HG03457 (cell line): ENCODE measurements at regions not wholly inside any gene's neighbourhood (a gene's known extent, or its start where the extent isn't known, plus 50 kb on each side); places are given as distances from the start of the nearest gene placed in this dataset.

Source experiments
- ATAC-seq: cut with Tn5 transposase; IDR thresholded peaks from one replicate; pipeline ENCODE4 v1.9.1; 2021; ENCODE audit warnings: moderate number of reproducible peaks; ENCODE audit not compliant: unreplicated experiment

DNA sequence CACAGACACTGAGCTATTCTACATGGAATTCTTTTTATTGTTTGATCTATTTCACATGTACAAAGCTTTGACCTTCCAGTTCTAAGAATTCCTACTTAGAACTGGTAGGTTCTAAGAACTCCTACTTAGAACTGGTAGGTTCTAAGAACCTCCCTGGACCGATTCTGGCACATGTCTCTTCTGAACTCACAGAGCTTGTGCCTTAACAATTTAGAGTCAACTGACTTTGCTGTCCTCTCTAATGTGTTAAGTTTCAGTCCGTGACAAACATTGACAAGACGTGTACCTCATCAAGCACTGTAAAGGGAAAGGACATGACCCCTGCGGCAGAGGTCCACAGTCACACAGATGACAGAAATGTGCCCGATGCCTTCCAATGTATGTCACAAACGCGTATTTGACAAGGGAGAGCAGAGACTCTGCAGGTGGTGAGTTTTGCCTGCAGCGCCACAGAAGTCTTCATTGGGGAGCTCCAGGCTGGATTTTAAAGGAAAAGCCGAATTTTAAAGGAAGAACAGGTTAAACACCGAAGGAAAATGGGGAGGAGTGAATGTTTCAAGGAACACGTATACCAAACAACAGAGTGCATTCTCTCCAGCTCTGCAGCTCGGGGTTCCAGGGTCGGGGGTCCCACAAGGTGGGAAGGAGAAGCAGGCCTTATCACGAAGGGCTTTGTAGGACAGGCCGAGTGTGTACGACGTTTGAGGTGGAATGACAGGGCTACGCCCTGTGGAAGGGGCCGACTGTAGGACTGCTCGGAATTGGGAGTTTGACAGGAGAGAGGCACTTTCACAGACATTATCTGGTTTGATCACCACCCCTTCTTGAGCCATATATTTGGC is 161.1 kb upstream of the KLF14 start:
- ATAC-seq = no peak

DNA sequence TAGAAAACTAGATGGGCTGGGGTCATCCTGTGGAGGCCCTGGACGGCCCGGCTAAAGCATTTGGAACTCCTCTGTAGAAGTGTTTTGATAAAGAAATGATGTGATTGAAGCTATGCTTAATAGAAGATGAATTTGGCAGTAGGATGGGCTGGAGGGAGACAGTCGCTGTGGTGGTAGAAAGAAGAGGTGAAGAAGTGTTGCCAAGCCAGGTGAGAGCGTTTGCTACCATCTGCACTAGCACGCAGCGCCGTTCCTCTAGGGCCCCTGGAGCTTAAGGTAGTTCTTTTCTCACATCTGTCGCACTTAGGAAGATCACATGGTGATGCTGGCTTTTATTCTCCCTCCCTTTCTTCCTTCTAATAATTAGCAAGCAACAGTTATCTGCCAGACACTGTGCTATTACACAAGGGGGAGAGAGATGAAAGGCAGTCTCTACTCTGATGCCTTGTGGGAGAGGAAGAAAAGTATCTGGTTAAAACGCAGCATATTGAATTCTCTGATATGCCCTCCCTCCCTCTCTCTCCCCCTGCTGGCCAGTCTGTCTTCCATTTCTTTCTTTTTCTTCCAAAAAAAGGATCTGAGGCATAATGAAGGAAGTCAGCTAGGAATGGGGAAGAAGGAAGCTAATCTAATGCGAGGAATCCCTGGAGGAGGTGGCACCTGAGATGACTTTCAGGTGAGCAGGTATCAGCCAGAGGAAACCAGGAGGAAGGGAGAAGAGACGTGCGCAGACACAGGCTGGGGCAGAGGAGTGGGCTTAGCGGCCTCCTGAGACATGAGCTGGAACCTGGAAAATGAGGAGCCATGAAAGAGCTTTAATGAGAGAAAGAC is 162.3 kb upstream of the KLF14 start:
- ATAC-seq = no peak

DNA sequence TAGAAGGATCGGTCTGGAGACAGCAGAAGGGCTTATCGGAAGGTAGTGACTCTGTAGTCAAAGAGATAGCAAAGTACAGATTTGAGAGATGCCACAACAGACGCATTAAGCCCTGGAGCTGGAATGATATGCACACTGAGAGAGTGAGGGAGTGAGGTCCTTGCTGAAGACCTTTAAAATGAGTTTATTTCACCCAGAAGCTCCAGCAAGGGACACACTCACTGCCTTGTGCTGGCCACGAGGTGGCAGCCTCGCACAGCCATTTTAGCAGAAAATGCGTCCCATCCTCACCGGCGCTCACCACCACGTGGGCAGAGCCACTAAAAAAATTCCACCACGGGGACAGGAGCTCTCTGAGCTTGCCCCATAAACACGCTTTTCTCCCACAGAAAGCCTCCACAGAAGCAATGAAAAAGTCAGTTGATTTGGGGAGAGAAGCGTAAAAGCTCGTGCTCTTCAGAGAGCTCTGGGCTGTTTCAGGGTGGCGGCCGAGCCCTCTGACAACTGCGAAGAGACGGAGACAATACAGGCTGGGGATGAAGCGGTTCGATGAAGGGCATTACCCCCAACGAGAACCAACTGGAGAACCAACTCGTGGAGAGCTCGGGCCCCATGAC is 163.0 kb upstream of the KLF14 start:
- no peak for ATAC-seq

DNA sequence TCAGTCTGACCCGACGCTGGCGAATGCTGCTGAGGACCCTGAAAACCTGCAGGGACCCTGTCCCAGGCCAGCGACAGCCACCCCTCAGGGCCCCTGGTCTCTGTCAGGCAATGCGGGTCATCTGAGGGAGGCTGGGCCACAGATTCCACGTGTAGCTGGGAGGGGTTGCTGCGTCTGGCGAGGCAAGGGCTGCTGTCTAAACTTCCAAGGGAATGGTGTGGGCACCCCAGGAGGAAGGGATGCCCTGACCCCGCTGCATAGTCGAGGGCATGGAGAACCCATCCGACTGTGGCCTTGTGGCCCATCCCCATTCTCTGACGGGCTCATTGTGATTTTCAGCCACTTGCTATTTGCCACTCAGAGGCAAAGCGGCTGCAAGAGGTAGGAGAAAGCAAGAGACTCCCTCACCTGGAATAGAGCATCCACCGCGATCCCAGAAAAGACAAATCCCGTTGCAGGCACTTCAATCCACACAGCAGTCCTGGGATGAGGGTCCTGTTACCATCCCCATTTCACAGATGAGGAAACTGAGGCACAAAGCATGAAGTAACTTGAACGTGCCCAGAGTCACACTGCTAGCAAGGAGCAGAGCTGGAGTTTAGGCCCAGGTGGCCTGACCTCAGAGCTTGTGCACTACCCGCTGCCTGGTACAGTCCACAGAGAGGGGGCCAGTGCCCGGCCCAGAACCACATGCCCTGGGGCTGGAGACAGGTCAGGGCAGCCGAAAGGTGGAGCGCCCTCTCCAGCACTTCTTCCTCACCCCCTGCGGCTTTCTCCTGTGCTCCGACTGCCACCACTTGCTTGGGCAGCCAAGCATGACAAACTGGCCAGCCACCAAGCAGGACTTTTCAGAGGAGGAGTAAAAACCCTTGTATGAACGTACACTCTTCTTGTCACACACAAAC is 163.8 kb upstream of the KLF14 start:
- no peak for ATAC-seq

DNA sequence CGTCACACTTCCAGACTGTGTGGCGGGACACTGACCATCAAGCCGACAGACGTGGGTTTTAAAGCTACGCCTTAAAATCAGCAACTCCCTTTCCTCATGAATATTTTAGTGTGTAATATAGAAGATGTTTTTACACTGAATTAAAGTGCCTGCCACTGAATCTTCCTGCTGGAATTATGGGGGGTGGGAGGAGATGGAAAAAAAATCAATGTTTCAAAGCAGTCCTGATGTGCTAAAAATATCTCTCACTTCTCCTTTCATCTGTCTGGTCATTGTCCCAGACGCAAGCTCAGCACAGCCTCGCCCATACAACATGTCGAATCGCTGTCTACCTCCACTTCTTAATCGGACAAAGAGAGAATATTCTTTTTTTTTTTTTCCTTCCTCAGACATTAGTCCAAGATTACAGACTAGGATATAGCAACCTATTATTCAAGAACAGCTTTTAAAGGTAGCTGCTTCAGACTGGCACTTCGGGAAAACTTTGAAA is 165.1 kb upstream of the KLF14 start:
- no peak for ATAC-seq

DNA sequence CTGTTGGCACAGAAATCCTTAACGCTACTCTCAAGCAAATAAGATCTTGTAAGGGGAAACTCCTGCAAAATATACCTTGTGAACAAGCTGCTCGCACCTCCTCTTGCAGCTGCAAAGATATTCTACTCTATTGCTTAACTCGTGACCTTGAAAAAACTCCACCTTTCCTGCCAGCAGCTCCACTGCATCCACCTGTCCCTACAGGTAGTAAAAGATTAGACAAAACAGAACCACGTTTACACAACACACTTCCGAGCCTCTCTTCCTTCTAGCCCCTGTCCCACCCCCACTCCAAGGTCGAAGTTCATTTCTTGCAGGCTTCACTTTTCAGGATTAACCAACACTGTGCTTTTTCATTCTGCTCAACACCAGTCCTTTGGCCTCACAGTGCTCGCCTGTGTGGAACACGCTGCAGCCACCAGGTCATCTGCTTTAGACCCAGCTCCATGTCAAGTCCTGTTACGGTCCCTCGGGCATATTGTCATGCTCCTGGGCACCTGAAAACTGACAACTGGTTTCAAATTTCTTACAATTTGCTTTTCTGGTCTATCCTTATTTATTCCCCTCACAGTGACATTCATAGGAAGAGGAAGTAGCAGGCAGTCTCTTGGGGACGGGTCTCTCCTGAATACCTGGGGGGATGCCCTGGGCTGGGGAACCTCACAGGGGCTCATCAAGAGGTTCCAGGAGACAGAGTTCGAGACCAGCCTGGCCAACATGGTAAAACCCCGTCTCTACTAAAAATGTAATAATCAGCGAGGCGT is 165.8 kb upstream of the KLF14 start:
- ATAC-seq = no peak

DNA sequence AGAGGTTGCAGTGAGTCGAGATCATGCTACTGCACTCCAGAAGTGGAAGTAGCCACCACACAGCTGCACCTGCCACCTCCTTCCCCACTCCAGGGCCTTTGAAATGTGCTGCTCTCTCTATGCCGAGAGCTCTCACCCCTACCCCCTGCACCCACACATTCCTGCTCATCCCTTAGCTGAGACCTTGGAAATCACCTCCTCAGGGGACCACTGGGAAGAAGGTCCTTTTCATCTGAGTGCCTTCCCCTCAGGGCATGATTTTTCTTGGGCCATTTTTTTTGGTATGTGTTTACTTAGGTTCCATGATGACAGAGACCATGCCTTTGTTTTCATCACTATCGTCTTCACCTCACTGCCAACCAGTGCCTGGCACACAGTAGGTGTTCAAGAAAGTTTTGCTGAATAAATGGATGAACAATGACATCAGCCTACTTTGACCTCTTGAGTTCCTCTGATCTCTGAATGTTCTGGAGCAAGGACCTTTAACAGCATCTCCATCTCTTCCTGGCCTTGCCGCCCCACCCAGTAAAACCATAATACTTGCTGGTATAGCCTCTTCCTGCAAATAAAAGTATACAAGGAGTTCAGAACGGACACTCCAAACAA is 166.6 kb upstream of the KLF14 start:
- no peak for ATAC-seq

DNA sequence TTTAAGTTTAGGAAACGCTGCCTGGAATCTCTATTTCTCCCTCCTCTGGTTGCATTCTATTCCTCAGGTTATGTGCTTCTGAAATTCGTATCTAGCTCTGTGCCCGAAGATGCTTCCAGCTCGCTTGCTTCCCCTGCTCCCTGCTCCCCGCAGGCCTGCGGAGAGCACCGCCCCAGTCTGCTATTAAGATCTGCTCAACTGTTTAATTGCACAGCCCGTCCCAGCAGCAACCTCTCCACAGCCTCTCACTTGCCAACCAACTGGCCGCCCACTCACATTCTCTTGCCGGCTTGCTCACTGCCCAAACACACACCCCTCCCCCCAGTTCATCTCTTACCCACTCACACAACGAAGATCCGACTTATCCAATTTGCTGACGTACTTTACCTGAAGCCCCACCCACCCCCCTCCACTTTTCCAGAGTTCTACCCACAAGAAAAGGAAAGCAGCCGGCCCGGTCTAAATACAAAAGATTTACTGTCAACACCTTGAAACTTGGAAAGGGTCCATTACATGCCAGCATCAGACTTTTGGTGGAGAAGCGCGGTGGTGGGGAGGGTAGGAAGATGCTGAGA is 167.3 kb upstream of the KLF14 start:
- no peak for ATAC-seq

DNA sequence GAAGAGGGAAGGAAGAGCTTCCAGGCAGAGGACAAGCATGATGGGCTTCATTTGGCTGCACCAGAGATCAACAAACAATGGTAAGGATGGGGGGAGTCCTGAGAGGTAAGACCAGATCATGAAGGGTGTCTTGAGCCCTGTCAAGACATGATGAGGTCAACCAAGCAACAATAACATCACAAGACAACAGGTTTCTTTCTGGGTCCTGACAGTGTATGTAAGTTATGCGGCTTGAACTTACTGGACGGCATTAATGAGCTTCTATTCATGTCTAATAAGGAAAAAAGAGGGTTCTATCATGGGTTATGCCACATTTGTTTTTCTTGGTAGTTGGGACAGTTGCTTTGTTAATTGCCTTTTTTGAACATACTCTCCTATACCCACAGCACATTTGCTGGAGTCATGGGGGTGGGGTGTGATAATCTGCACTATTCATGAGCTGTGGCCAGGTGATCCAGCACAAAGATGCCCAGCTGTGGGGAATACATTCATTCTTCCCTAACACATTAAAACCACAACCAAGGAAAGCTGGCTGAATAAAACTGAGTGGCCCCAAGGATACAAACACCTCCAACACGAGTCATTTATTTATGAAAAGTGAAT is 168.8 kb upstream of the KLF14 start:
- no peak for ATAC-seq

DNA sequence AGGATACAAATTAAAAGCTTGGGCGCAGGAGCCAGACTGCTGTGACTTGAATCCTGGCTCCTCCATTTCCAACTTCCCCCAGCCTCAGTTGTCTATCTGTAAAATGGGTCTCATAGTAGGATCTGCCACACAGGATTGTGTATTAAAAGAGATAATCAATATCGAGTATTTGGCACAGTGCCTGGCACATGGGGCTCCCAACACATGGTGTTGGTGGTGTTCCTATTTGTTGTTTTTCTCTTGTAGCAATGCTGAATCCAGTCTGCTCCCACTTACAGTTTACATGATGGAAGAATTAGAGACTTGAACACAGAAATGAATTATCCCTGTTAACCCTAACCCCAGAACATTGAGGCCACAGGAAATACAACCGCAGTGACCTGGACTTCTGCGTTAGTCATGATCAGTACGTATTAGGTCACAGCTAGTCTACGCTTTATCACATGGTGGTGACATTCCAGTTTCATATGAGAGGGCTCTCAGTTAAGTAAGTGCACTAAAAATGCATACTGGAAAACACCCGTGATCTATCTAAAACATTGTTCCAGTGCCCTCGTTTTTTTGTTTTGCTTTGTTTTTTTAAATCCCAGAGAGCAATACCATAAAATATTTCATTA is 169.5 kb upstream of the KLF14 start:
- ATAC-seq = no peak

DNA sequence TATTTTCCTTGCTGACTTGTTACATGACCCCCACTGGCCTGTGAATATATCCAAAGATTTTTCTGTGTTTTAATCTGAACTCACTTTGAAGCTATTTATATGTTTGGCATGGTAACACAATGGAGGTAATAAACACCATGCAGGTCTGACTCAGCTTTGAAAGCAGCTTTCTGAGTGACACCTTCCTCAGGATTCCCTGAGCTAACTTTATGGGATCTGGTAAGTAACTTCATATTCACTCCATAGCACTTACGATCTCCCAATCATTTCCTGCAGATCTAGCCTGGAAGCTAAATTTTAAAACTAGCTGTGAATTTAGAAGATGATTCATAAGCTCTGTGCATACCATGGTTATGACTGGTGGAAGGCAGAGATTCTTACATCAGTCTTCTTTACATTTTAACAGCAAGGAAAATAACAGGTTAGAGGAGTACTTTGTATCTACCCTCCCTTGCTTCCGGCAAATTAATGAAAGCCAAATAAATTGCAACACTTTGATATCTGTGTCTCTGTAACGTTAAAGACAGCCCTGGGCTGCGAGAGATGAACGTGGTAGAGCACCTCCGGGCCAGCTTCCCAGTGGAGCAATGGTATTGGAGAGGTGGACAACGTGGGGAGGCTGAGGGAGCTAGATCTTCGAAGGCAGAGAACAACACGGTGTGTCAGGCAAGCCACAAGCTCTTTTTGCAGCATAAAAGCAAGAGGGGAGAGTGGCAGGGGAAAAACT is 170.2 kb upstream of the KLF14 start:
- ATAC-seq = no peak

DNA sequence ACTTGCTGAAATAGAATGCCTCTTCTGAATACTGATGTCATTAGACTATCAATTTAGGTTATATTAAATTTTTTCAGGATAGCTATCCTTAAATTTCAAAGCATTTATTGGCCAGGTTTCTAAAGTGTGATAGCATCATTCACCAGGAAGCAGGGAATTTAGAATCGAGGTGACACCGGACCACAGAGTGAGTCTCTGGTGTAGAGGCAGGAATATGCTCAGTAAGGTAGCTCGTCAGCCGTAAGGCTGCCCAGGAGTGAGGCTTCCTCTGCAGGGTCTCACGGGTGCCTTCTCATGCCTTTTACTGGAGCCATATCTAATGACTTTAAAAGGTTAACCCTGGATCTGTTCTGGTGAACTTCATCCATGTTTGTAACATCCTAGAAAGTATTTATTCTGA is 170.8 kb upstream of the KLF14 start:
- no peak for ATAC-seq

DNA sequence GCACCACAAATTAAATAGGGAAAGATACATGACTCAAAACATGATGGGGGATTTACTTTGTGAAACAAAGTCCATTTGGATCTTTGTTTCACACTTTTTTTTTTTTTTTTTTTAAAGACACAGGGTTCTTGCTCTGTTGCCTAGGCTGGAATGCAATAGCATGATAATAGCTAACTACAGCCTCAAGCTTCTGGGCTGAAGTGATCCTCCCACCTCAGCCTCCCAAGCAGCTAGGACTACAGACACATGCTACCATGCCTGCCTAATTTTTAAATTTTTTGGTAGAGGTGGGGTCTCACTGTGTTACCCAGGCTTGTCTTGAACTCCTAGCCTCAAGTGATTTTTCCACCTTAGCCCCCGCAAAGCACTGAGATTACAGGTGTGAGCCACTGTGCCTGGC is 172.6 kb upstream of the KLF14 start:
- ATAC-seq = no peak

DNA sequence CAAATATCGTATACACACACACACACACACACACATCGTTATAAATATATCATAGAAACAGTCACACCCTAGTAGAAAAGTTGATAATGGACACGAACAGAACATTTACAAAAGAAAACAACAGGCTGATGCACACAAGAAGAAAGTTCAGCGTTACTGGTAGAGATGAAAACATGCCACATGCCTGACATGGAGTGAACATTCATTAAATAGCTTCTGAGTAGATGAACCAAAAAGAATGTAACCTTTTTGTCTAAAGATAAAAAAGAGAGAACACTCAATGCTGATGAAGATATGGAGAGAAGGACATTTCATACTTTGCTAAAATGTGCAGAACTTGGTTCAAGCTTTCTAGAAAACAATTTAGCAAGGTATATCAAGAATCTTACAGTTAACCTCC is 173.4 kb upstream of the KLF14 start:
- no peak for ATAC-seq

DNA sequence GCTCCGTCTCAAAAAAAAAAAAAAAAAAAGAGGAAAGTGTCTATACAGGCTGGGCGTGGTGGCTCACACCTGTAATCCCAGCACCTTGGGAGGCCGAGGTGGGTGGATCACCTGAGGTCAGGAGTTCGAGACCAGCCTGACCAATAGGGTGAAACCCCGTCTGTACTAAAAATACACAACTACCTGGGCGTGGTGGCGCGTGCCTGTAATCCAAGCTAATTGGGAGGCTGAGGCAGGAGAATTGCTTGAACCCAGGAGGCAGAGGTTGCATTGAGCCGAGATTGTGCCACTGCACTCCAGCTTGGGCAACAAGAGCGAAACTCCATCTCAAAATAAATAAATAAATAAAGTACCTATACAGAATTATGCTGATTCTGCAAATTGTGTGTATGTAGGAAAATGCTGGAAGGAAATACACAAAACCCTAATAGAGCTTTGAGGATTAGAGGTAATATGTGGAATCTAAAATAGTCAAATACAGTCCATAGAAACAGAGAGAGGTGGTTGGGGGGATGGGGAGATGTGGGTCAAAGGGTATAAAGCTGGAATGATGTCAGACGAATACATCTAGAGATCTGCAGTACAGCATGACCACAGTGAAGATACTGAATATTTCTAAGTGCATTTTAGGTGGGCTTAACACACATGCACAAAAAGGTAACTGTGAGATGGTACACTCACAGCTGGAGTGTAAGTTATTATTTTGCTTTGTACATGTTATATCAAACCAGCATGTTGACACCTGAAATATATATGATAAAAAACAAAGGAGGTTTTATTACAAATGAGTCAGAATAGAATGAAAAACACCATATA is 174.5 kb upstream of the KLF14 start:
- ATAC-seq = no peak

DNA sequence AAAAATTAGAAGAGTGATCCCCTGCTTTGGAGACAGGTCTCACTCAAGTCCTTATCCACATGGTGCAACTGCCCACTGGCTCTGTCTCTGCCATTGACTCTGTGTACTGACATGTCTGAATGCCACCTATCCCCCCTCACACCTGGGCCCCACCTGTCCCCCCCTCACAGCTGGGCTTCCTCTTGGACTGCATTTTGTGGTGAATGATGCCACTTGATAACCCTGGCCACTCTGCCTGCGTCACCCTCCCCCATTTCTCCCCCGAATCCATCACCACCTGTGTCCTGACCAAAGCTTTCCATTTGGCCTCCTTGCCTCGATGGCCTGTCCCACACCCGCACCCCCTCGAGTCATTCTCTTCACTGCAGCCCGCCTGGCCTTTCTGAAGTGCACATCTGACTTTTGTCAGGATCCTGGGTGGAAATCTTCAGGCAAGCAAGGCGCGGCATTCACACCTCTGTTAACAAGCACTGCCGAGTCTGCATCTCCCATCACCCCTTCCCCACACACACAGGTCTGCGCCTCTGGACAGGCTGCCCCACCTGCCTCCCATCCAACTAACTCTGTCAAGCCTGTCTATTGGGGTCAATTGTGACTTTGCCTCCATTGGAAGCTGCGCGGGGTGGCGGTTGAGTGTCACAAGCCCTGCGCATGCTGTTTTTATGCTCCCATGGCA is 175.3 kb upstream of the KLF14 start:
- ATAC-seq = no peak
